WTC11 (cell line): ENCODE measurements at regions not wholly inside any gene's neighbourhood (a gene's known extent, or its start where the extent isn't known, plus 50 kb on each side); places are given as distances from the start of the nearest gene placed in this dataset.

Experiments
- CTCF ChIP-seq: fragments of 200-600 bp; IDR thresholded peaks from 2 replicates; pipeline ENCODE4 v1.8.0; 2022; ENCODE audit warnings: antibody characterized with exemption
- IRF2 ChIP-seq: sonication (generic); formaldehyde crosslinking; IDR thresholded peaks from 2 replicates; pipeline ENCODE4 v1.8.0; 2022; ENCODE audit warnings: low read depth, missing genetic modification reagents, borderline replicate concordance
- MAX ChIP-seq: sonication (generic); formaldehyde crosslinking; IDR thresholded peaks from 2 replicates; pipeline ENCODE4 v1.8.0; 2022; ENCODE audit warnings: mild to moderate bottlenecking, missing genetic modification reagents
- NR2C2 ChIP-seq: sonication (generic); formaldehyde crosslinking; IDR thresholded peaks from 2 replicates; pipeline ENCODE4 v1.8.0; 2022; ENCODE audit warnings: mild to moderate bottlenecking, missing genetic modification reagents
- SMAD3 ChIP-seq: sonication (generic); formaldehyde crosslinking; IDR thresholded peaks from 2 replicates; pipeline ENCODE4 v1.8.0; 2022; ENCODE audit warnings: missing genetic modification reagents, mild to moderate bottlenecking, borderline replicate concordance
- SOX15 ChIP-seq: fragments of 250-450 bp; sonication (Bioruptor Pico); IDR thresholded peaks from 2 replicates; pipeline ENCODE4 v1.9.0; 2021; ENCODE audit warnings: mild to moderate bottlenecking
- SP1 ChIP-seq: sonication (generic); formaldehyde crosslinking; conservative IDR thresholded peaks from 2 replicates; pipeline ENCODE4 v1.8.1; 2022; ENCODE audit warnings: missing genetic modification reagents
- USF1 ChIP-seq: sonication (generic); formaldehyde crosslinking; IDR thresholded peaks from 2 replicates; pipeline ENCODE4 v1.8.0; 2022; ENCODE audit warnings: mild to moderate bottlenecking, missing genetic modification reagents
- ZNF416 ChIP-seq: fragments of 250-450 bp; sonication (Bioruptor Pico); IDR thresholded peaks from 2 replicates; pipeline ENCODE4 v1.9.0; 2021; ENCODE audit warnings: mild to moderate bottlenecking, inconsistent platforms
- ZNF423 ChIP-seq: fragments of 250-450 bp; sonication (Bioruptor Pico); IDR thresholded peaks from 2 replicates; pipeline ENCODE4 v2.1.2; 2022; ENCODE audit warnings: mild to moderate bottlenecking, moderate library complexity
- TF ChIP-seq, protein P1 (sequence below): sonication (generic); formaldehyde crosslinking; IDR thresholded peaks from 2 replicates; pipeline ENCODE4 v1.8.1; 2023; ENCODE audit warnings: mild to moderate bottlenecking, missing genetic modification reagents, moderate library complexity
- TF ChIP-seq, protein P2 (sequence below): sonication (generic); formaldehyde crosslinking; IDR thresholded peaks from 2 replicates; pipeline ENCODE4 v1.8.1; 2023; ENCODE audit warnings: mild to moderate bottlenecking, missing genetic modification reagents, moderate library complexity

- TF ChIP-seq, protein P1, sequence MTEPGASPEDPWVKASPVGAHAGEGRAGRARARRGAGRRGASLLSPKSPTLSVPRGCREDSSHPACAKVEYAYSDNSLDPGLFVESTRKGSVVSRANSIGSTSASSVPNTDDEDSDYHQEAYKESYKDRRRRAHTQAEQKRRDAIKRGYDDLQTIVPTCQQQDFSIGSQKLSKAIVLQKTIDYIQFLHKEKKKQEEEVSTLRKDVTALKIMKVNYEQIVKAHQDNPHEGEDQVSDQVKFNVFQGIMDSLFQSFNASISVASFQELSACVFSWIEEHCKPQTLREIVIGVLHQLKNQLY (CRISPR knock-in tag) = no peak
- no peak for TF ChIP-seq ZNF416 (CRISPR knock-in tag)
- no peak for TF ChIP-seq CTCF
- no peak for TF ChIP-seq SP1 (CRISPR knock-in tag)
- TF ChIP-seq SMAD3 (CRISPR knock-in tag) = no peak
- no peak for TF ChIP-seq USF1
- TF ChIP-seq, protein P2, sequence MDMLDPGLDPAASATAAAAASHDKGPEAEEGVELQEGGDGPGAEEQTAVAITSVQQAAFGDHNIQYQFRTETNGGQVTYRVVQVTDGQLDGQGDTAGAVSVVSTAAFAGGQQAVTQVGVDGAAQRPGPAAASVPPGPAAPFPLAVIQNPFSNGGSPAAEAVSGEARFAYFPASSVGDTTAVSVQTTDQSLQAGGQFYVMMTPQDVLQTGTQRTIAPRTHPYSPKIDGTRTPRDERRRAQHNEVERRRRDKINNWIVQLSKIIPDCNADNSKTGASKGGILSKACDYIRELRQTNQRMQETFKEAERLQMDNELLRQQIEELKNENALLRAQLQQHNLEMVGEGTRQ (CRISPR knock-in tag) = no peak
- TF ChIP-seq MAX (CRISPR knock-in tag) = no peak
- TF ChIP-seq SOX15 (CRISPR knock-in tag) = no peak
- no peak for TF ChIP-seq ZNF423
- no peak for TF ChIP-seq IRF2
- no peak for TF ChIP-seq NR2C2 (CRISPR knock-in tag)
Measured at GRCh38 chr2:63755965-63756364, 85.7 kb upstream of the UGP2 start.
